Ascending aorta (tissue), 2 donors: ENCODE measurements at regions not wholly inside any gene's neighbourhood (a gene's known extent, or its start where the extent isn't known, plus 50 kb on each side); places are given as distances from the start of the nearest gene placed in this dataset.

ENCODE experiments used
- DNase-seq, 2 donors: peaks; one replicate each; pipeline ENCODE4 v3.0.0-alpha.2; 2019; ENCODE audit warnings: low spot score in 2 of 2
- H3K27ac ChIP-seq, 2 donors: fragments of 200-600 bp; sonication (generic); one replicate each; pipeline ENCODE4 v1.5.1; 2016 to 2017; ENCODE audit warnings: mild to moderate bottlenecking in 1 of 2
- H3K27me3 ChIP-seq: fragments of 200-600 bp; sonication (generic); one replicate; pipeline ENCODE4 v1.5.1; 2017
- H3K36me3 ChIP-seq, 2 donors: fragments of 200-600 bp; sonication (generic); one replicate each; pipeline ENCODE4 v1.5.1; 2016
- H3K4me1 ChIP-seq, 2 donors: fragments of 200-600 bp; sonication (generic); one replicate each; pipeline ENCODE4 v1.5.1; 2016 to 2017; ENCODE audit warnings: mild to moderate bottlenecking in 1 of 2
- H3K4me3 ChIP-seq, 2 donors: fragments of 200-600 bp; sonication (generic); one replicate each; pipeline ENCODE4 v1.5.1; 2016 to 2017; ENCODE audit warnings: mild to moderate bottlenecking in 1 of 2
- H3K9me3 ChIP-seq, 2 donors: fragments of 200-600 bp; sonication (generic); one replicate each; pipeline ENCODE4 v1.5.1; 2016
- CTCF ChIP-seq, 3 experiments: fragments of 200-600 bp in 2 of 3; fragments of 450-650 bp in 1 of 3; sonication (generic) in 2 of 3; IDR thresholded peaks; one replicate each; pipeline ENCODE4 v1.5.1; 2016 to 2019; ENCODE audit warnings: antibody characterized with exemption in 3 of 3, mild to moderate bottlenecking in 1 of 3, moderate library complexity in 1 of 3
- intact Hi-C: fragments of 100-400 bp; cut with DNase I; formaldehyde crosslinking; loops from one replicate; pipeline ENCODE4 v1.15.1; 2023

GRCh38 chr2:23285091-23285800 lies 99.7 kb upstream of the KLHL29 start:
- TF ChIP-seq CTCF (IDR thresholded peaks at IDR 0.05), result no peak
- H3K27ac ChIP-seq, result no peak overlapping the region
- peaks cover 0 to 6% of the 10 kb centered on the region in 2 donors for H3K4me1 ChIP-seq
- no peak overlapping the region for H3K4me3 ChIP-seq
- no peaks in the 10 kb centered on the region for H3K9me3 ChIP-seq
- H3K36me3 ChIP-seq, result no peaks in the 10 kb centered on the region
- no peaks in the 10 kb centered on the region for H3K27me3 ChIP-seq
- DNase-seq, result no peak
- intact Hi-C loops, result no loop called here

- Histone ChIP-seq H3K9me3 (no peaks in the 10 kb centered on the region), H3K4me1 (peaks cover 0 to 6% of the 10 kb centered on the region in 2 donors), H3K27me3 (no peaks in the 10 kb centered on the region), H3K27ac (no peak overlapping the region), H3K36me3 (no peaks in the 10 kb centered on the region), H3K4me3 (no peak overlapping the region)
- DNase-seq, result no peak
- intact Hi-C loops, result no loop called here
- TF ChIP-seq CTCF (IDR thresholded peaks at IDR 0.05), result no peak
These were observed 98.8 kb upstream of the KLHL29 start for GRCh38 chr2:23286031-23286757.

- H3K4me3 ChIP-seq, result no peak overlapping the region
- intact Hi-C loops, result no loop called here
- H3K27me3 ChIP-seq, result no peaks in the 10 kb centered on the region
- no peak for DNase-seq
- no peaks in the 10 kb centered on the region for H3K36me3 ChIP-seq
- TF ChIP-seq CTCF (IDR thresholded peaks at IDR 0.05), result no peak
- H3K4me1 ChIP-seq, result peaks cover 0 to 6% of the 10 kb centered on the region in 2 donors
- H3K27ac ChIP-seq, result peak overlapping the region; percentile 6 to 12
- no peaks in the 10 kb centered on the region for H3K9me3 ChIP-seq
These were observed 97.9 kb upstream of the KLHL29 start for GRCh38 chr2:23286758-23287704.

GRCh38 chr2:23289671-23290070 lies 95.3 kb upstream of the KLHL29 start:
- no peaks in the 10 kb centered on the region for H3K9me3 ChIP-seq
- H3K4me1 ChIP-seq, result peaks cover 0 to 9% of the 10 kb centered on the region in 2 donors
- H3K4me3 ChIP-seq, result no peak overlapping the region
- no peak for DNase-seq
- no peak overlapping the region for H3K27ac ChIP-seq
- no peaks in the 10 kb centered on the region for H3K36me3 ChIP-seq
- intact Hi-C loops, result no loop called here
- H3K27me3 ChIP-seq, result no peaks in the 10 kb centered on the region
- no peak for TF ChIP-seq CTCF (IDR thresholded peaks at IDR 0.05)

GRCh38 chr2:23291239-23291638 lies 93.7 kb upstream of the KLHL29 start:
- no peak overlapping the region for H3K4me3 ChIP-seq
- DNase-seq, result no peak
- H3K9me3 ChIP-seq, result no peaks in the 10 kb centered on the region
- H3K36me3 ChIP-seq, result no peaks in the 10 kb centered on the region
- H3K27me3 ChIP-seq, result no peaks in the 10 kb centered on the region
- intact Hi-C loops, result no loop called here
- peaks cover 0 to 9% of the 10 kb centered on the region in 2 donors for H3K4me1 ChIP-seq
- TF ChIP-seq CTCF (IDR thresholded peaks at IDR 0.05), result no peak
- no peak overlapping the region for H3K27ac ChIP-seq
